Islet of Langerhans (tissue), 1 donor: ENCODE measurements at regions not wholly inside any gene's neighbourhood (a gene's known extent, or its start where the extent isn't known, plus 50 kb on each side); places are given as distances from the start of the nearest gene placed in this dataset.
"Not testable (repeated sequence)": the region's sequence is repeated elsewhere in the genome, so short reads cannot be mapped to it uniquely, and the experiment has no call there.

ENCODE experiments used
- FAIRE-seq: peaks from one replicate; lab custom pipeline; 2011; peaks lifted over from hg19 to GRCh38; lab: Jason Lieb, UNC

DNA sequence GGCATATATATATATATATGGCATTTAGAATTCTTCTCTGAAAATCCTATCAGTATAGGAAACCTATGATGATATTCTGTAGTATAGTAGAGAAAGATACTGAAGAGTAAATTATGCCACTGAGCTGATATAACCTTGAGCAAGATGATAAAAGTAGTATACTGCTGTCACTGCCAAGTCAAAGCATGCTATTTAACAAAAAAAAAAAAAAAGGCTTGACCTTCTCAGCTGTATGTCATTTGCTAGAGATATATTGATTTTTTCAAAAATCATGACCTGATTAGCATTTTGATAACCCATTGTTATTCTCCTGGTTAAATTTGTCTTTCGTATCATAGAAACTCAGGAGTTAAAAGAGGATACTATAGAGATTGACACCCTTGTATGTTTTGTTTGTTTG, 299.4 kb downstream of the ADAMTS20 start:
- FAIRE-seq = no peak

DNA sequence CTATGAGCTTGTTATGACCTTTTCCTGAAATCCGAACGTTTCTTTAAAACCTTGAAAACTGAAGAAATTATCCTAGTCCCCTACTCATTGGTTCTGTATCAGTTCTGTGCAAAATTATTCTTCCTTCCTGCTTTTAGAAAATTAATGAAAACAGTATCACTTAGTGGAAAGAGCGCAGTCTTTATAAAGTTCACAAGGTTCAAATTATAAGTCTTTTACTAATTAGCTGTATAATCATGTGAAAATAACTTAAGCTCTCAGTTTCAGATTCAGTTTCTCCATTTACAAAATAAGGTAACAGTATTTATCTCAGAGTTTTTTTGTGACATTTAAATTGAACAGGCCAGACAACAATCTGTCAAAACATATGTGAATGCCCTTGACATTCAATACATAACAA, 306.1 kb downstream of the ADAMTS20 start:
- FAIRE-seq = no peak

GRCh38 chr12:43241986-43242385, 310.0 kb downstream of the ADAMTS20 start:
- FAIRE-seq = no peak

DNA sequence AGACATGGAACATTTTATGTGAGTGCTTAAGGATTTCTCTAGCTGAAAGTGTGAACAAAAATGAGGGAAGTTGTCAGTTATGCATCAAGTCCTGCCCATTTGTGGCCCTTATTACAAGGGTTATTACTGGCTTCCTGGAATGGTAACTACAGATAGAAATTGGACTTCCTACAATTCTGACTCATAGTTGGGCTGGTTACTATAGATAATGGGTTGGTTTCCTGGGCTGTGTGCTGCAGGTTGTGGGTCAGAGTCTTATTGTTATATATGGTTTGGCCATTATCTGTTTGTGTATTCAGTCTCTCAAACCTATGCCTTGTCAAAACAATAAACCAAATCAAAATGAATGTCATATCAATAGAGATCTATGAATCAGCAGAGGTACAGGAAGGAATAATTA, 313.7 kb downstream of the ADAMTS20 start:
- FAIRE-seq = no peak

DNA sequence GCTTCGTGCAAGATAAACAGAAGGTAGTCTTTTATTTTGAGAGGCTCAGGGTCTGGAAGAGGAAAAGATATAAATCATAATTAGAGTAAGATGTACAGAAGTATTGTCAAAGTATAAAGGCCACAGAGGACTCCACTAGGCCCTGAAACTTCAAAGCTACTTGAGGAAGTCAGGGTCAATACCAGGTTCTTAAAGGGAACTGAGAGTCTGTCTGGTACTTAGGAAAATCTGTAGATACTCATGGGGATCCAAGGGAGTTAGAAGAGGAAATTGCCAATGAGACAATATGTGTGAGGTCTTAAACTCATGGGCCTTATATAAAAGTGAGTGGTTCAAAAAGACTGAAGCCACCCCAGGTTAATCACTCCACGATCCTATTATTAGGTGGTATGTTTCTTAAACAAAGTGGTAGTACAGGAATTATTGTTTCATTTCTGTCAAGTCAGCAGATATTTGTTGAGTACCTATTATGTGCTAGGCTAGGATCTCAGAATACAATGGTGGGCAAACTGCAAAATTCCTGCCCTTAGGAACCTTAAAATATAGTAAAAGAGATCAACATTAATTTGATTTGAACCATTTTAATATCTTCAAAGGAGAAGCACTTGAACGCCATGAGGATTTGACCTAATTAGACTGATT, 314.6 kb downstream of the ADAMTS20 start:
- FAIRE-seq = no peak

DNA sequence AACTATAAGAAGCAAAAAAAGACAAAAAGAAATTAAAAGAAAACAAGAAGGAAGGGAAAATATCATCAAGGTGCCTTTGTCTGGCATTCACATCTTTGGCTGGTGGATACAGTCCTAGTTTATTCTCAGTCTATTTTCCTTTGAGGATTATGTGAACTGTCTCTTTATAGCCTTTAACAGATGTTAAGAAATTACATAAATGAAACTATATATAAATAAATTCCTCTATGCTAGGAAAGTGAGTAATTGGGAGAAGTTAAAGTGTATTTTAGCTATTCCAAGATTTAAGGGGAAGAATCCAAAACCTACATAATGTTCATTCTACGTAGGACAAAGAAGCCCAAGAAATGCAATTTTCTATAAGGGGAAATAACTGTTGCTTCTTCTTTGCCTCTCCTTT, 316.3 kb downstream of the ADAMTS20 start:
- FAIRE-seq = no peak

GRCh38 chr12:43233861-43234260, 318.1 kb downstream of the ADAMTS20 start:
- no peak for FAIRE-seq

DNA sequence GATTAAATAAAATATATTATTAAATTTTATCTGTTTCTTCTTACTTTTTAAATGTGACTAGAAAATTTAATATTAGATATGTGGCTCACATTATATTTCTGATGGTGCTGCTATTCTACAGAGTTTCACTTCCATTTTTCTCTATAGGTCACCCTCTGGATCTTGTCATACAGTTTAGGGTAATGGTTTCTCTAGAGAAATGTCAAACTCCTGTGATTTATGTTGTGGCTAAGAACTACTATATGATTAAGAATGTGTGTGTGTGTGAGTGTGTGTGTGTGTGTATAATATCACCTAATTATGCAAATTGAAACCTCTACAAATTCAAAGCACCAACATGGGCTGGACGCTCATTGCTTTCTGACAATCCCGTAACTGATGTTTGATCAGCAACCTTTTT, 325.9 kb downstream of the ADAMTS20 start:
- no peak for FAIRE-seq

DNA sequence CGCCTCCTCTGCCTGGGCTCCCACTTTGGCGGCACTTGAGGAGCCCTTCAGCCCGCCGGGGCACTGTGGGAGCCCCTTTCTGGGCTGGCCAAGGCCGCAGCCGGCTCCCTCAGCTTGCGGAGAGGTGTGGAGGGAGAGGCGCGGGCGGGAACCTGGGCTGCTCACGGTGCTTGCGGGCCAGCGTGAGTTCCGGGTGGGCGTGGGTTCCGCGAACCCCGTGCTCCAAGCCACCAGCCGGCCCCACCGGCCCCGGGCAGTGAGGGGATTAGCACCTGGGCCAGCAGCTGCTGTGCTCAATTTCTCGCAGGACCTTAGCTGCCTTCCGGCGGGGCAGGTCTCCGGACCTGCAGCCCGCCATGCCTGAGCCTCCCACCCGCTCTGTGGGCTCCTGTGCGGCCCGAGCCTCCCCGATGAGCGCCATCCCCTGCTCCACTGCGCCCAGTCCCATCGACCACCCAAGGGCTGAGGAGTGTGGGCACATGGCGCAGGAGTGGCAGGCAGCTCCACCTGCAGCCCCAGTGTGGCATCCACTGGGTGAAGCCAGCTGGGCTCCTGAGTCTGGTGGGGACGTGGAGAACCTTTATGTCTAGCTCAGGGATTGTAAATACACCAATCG, 327.7 kb downstream of the ADAMTS20 start:
- not testable (repeated sequence) for FAIRE-seq

DNA sequence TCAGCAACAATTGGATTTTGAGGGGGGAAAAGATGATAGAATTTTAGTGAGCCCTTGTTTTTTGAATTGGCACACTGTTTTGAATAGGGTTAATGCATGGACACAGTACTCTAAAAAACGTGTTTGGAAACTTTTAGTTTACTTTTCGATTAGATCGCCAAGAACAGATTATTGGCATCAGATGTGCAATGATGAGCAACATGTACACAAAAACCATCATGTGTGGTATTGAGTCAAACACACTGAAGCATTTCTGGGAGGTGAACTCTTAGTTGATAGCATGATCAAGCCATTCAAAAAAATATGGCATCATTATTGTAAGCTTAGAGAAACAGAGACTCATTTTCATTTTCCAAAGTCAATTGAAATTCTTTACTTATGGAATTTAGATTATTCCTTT, 329.2 kb downstream of the ADAMTS20 start:
- no peak for FAIRE-seq

GRCh38 chr12:43221216-43221615, 330.8 kb downstream of the ADAMTS20 start:
- FAIRE-seq = no peak

DNA sequence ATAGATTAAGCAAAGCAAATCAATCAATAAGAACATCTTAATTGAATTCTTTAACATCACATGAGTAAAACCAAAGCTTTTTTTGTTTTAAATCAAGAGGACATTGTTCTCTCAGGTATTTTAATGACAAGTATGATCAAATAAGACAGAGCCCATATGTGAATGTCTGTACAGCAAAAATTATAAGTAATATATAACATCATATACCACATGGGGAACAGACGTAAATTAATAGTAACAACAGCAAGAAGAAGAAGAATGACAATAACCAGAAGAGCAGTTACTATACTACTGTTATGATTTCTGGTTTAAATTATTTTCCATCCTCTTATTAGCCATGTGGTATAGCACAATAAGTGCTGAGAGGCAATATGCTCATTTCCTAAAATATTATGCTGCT, 335.5 kb downstream of the ADAMTS20 start:
- FAIRE-seq = no peak

- no peak for FAIRE-seq
Measured at GRCh38 chr12:43214166-43214565, 337.8 kb downstream of the ADAMTS20 start.

- no peak for FAIRE-seq
Measured at GRCh38 chr12:43213608-43214007, 338.4 kb downstream of the ADAMTS20 start.

DNA sequence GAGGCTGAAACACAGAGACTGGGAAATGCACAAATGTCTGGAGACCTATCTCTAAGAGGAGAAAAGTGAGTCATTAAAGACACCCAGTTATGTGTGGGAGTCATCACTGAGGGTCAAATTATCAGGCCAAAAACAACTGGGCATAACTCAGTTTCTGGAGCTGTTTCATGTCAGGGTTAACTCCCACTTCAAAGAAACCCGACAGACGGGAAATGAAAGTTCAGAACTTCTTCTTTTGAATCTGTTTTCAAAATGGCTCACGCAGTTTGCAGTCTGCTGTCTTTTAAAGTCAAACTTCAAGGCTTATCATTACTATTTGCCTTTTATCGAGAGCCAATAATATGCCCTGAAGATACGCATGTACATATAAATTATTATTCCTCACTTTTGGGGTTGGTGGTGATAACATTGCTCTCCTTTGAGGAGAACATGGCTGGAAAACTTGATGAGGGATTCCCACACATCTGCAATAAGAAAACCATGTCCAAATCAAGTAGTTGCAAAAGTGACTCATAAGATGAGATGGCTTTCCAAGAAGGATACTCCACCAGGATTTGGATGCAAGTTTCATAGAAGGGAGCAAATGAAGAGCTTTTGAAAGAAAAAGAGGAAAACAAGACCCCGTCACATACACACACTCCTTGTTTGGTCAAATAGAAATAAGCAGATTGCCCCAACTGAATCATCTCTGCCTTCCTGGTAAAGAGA, 341.4 kb downstream of the ADAMTS20 start:
- no peak for FAIRE-seq

DNA sequence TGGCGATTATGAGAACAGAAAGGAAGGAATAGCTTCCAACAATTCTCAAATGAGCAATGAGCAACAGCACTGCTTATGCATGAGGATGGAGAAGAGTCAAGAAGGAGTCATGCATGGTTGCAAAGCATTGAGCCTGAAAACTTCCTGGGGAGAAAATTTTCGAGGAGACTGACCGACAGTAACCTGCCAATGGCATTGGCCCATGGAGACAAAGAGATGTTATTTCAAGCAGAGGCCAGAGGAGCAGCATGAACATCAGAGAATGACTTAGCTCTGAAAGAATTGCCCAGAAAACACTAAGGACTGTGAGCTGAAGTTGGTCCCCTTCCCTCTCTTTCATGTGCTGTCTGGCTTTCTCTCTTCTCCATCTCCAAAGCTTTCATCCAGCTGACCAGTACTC, 343.4 kb downstream of the ADAMTS20 start:
- no peak for FAIRE-seq

GRCh38 chr12:43208221-43208620, 343.8 kb downstream of the ADAMTS20 start:
- FAIRE-seq = no peak

GRCh38 chr12:43206396-43206795, 345.6 kb downstream of the ADAMTS20 start:
- FAIRE-seq = no peak

DNA sequence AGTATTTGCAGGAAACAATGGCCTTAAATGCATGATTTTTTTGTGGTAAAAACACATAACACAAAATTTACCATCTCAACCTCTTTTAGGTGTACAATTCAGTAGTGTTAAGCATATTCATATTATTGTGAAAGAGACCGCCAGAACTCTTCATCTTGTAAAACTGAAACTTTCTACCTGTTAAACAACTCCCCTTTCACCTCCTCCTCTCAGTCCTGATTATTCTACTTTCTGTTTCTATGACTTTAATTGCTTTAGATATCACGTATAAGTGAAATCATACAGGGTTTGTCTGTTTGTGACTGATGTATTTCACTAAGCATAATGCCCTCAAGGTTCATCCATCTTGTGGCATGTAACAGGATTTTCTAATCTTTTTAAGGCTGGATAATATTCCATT, 353.4 kb downstream of the ADAMTS20 start:
- FAIRE-seq = no peak

GRCh38 chr12:43196268-43196907, 355.6 kb downstream of the ADAMTS20 start:
- no peak for FAIRE-seq

DNA sequence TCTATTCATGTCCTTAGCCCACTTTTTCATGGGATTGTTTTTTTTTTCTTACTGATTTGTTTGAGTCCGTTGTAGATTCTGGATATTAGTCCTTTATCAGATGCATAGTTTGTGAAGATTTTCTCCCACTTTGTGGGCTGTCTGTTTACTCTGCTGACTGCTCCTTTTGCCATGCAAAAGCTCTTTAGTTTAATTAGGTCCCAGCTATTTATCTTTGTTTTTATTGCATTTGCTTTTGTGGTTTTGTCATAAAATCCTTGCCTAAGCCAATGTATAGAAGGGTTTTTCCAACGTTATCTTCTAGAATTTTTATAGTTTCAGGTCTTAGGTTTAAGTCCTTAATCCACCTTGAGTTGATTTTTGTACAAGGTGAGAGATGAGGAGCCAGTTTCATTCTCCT, 358.9 kb downstream of the ADAMTS20 start:
- FAIRE-seq = not testable (repeated sequence)

DNA sequence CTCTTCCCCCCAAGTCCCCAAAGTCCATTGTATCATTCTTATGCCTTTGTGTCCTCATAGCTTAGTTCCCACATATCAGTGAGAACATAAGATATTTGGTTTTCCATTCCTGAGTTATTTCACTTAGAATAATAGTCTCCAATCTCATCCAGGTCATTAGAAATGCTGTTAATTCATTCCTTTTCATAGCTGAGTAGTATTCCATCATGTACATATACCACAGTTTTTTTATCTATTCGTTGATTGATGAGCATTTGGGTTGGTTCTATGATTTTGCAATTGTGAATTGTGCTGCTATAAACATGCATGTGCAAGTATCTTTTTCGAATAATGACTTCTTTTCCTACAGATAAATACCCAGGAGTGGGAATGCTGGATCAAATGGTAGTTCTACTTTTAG, 359.6 kb downstream of the ADAMTS20 start:
- not testable (repeated sequence) for FAIRE-seq

GRCh38 chr12:43180242-43180641, 371.8 kb downstream of the ADAMTS20 start:
- no peak for FAIRE-seq
